ENCODE measurements at regions not wholly inside any gene's neighbourhood (a gene's known extent, or its start where the extent isn't known, plus 50 kb on each side); places are given as distances from the start of the nearest gene placed in this dataset.

GRCh38 chr5:8020861-8021514 is 152.0 kb downstream of the MTRR start:
- Histone ChIP-seq H3K4me3 (no peak overlapping the region), H3K27ac (no peak overlapping the region), H3K27me3 (replicated peaks in 1 of 7) (no peaks in the 10 kb centered on the region), H3K36me3 (no peaks in the 10 kb centered on the region), H3K4me1 (no peaks in the 10 kb centered on the region), H3K9me3 (peaks cover 0 to 30% (median 13%) of the 10 kb centered on the region in 8 donors)
- intact Hi-C loops (cut with DNase I; ENCODE audit: low total_unique reads), result no loop called here
- TF ChIP-seq POLR2AphosphoS5 (IDR thresholded peaks at IDR 0.05) (no peak), POLR2A (IDR thresholded peaks at IDR 0.05) (no peak), CTCF (IDR thresholded peaks at IDR 0.05 in 8 of 11, conservative IDR thresholded peaks at IDR 0.05 in 3 of 11) (no peak)
- 52 to 80% (median 58%) methylated on average over 5 of the region's 5 CpGs for WGBS, 5 donors
- DNase-seq, result no peak

- DNase-seq, result no peak
- no peaks in the 10 kb centered on the region for H3K4me1 ChIP-seq
- no peak overlapping the region for H3K27ac ChIP-seq
- intact Hi-C loops (cut with DNase I; ENCODE audit: low total_unique reads), result no loop called here
- H3K36me3 ChIP-seq, result no peaks in the 10 kb centered on the region
- peaks cover 0 to 4% (median 0%) of the 10 kb centered on the region in 8 donors for H3K9me3 ChIP-seq
- no peak overlapping the region for H3K4me3 ChIP-seq
- no peaks in the 10 kb centered on the region for H3K27me3 ChIP-seq (replicated peaks in 1 of 7)
- TF ChIP-seq POLR2AphosphoS5 (IDR thresholded peaks at IDR 0.05) (no peak), CTCF (IDR thresholded peaks at IDR 0.05 in 8 of 11, conservative IDR thresholded peaks at IDR 0.05 in 3 of 11) (no peak), POLR2A (IDR thresholded peaks at IDR 0.05) (no peak)
- WGBS, 5 donors, result 42 to 75% (median 67%) methylated on average over 2 of the region's 2 CpGs
Measured at GRCh38 chr5:8028243-8028642, 159.3 kb downstream of the MTRR start.

GRCh38 chr5:8033261-8033660 is 164.3 kb downstream of the MTRR start:
- H3K36me3 ChIP-seq, result no peaks in the 10 kb centered on the region
- no peak overlapping the region for H3K4me3 ChIP-seq
- no peaks in the 10 kb centered on the region for H3K27me3 ChIP-seq (replicated peaks in 1 of 7)
- H3K4me1 ChIP-seq, result no peaks in the 10 kb centered on the region
- intact Hi-C loops (cut with DNase I; ENCODE audit: low total_unique reads), result no loop called here
- DNase-seq, result no peak
- TF ChIP-seq CTCF (IDR thresholded peaks at IDR 0.05 in 8 of 11, conservative IDR thresholded peaks at IDR 0.05 in 3 of 11), result no peak
- TF ChIP-seq POLR2AphosphoS5 (IDR thresholded peaks at IDR 0.05), result no peak
- peaks cover 0 to 19% (median 0%) of the 10 kb centered on the region in 8 donors for H3K9me3 ChIP-seq
- WGBS, 5 donors, result 89 to 96% (median 95%) methylated on average over 3 of the region's 3 CpGs
- no peak overlapping the region for H3K27ac ChIP-seq

- intact Hi-C loops (cut with DNase I; ENCODE audit: low total_unique reads), result no loop called here
- 63 to 81% (median 77%) methylated on average over 6 of the region's 6 CpGs for WGBS, 5 donors
- TF ChIP-seq POLR2AphosphoS5 (IDR thresholded peaks at IDR 0.05), result no peak
- no peak for TF ChIP-seq CTCF (IDR thresholded peaks at IDR 0.05 in 8 of 11, conservative IDR thresholded peaks at IDR 0.05 in 3 of 11)
- TF ChIP-seq POLR2A (IDR thresholded peaks at IDR 0.05), result no peak
Measured at GRCh38 chr5:8034852-8035251, 165.9 kb downstream of the MTRR start.

More at GRCh38 chr5:8034852-8035251, 165.9 kb downstream of the MTRR start:
- peaks cover 0 to 27% (median 0%) of the 10 kb centered on the region in 8 donors for H3K9me3 ChIP-seq
- H3K36me3 ChIP-seq, result no peaks in the 10 kb centered on the region
- no peak for DNase-seq
- no peak overlapping the region for H3K27ac ChIP-seq
- no peaks in the 10 kb centered on the region for H3K4me1 ChIP-seq
- H3K27me3 ChIP-seq (replicated peaks in 1 of 7), result no peaks in the 10 kb centered on the region
- H3K4me3 ChIP-seq, result no peak overlapping the region
